IPS-15b (cell line): ENCODE measurements at regions not wholly inside any gene's neighbourhood (a gene's known extent, or its start where the extent isn't known, plus 50 kb on each side); places are given as distances from the start of the nearest gene placed in this dataset.

Experiments
- H3K27me3 ChIP-seq: one replicate; pipeline ENCODE4 v1.6.1; 2013; ENCODE audit warnings: low read length; ENCODE audit not compliant: control insufficient read depth, insufficient read depth
- H3K36me3 ChIP-seq: one replicate; pipeline ENCODE4 v1.6.1; 2013; ENCODE audit warnings: low read length; ENCODE audit not compliant: control insufficient read depth, insufficient read depth
- H3K4me1 ChIP-seq: one replicate; pipeline ENCODE4 v1.6.1; 2013; ENCODE audit warnings: mild to moderate bottlenecking, low read length; ENCODE audit not compliant: control insufficient read depth, insufficient read depth
- H3K4me3 ChIP-seq: one replicate; pipeline ENCODE4 v1.5.1; 2013; ENCODE audit warnings: low read depth, low read length
- H3K9ac ChIP-seq: one replicate; pipeline ENCODE4 v1.6.1; 2013; ENCODE audit warnings: low read depth, mild to moderate bottlenecking, low read length
- H3K9me3 ChIP-seq: one replicate; pipeline ENCODE4 v1.6.1; 2013; ENCODE audit warnings: mild to moderate bottlenecking, low read length; ENCODE audit not compliant: control insufficient read depth, insufficient read depth

DNA sequence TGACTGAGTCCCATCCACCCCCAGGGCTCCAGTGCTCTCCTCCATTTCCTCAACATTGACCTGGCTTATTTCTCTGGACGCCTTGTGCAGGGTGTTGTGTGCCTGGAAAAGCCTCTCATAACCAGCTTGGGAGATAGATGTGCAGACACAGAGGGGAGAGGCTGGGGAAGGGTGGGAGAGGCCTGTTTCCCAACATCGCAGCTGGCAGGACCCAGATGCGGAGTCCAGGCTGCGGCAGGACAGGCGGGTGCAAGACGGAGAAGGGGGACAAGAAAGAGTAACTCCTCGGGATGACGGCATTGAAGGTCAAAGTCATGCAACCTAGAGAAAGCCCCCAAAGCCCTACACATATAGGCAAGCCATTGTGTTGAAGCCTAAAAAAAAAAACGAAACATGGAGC, 54.1 kb upstream of the ANTXRL start:
- no peak overlapping the region for H3K4me3 ChIP-seq
- H3K36me3 ChIP-seq, result no peaks in the 10 kb centered on the region
- no peaks in the 10 kb centered on the region for H3K27me3 ChIP-seq
- no peaks in the 10 kb centered on the region for H3K9me3 ChIP-seq
- no peak overlapping the region for H3K9ac ChIP-seq
- H3K4me1 ChIP-seq, result peaks cover 13% of the 10 kb centered on the region

DNA sequence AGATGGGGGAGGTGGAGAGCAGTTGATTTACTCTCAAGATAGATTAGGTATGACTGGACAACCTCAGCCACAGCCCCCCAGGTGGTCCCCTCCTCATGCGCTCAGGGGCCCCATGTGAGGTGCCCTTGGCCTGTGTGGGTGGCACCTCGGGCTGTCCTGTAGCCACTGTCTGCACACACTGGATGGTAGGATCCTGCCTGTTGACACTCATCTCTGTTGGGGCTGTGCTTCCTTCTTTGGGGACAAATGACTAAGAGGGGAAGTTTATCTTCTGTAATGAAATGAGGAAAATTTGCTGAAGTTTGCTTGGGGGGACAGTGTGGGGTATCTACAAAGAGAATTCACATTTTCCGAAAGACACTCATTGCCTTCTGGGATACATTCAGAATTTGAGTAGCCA, 53.6 kb upstream of the ANTXRL start:
- peaks cover 8% of the 10 kb centered on the region for H3K4me1 ChIP-seq

DNA sequence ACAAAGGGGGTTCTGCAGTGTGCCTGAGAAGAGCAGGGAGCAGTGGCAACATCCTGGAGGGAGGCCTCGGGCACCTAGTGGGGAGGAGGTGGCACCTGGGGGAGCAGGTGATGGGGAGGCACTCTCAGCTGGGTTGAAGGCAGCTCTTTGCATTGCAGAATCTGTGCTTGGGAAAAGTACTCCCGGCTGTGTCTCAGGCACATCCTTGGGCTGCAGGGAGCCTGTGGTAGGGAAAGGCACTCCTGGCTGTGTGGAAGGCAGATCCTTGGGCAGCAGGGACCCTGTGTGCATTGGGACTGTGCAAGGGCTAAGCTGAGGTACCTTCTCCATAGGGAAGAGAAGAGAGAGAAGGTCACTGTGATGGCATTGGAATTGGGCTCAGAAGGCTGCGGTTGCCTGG, 52.8 kb upstream of the ANTXRL start:
- Histone ChIP-seq H3K27me3 (no peaks in the 10 kb centered on the region), H3K4me3 (no peak overlapping the region), H3K9me3 (no peaks in the 10 kb centered on the region), H3K9ac (no peak overlapping the region), H3K4me1 (peaks cover under 1% of the 10 kb centered on the region), H3K36me3 (no peaks in the 10 kb centered on the region)

More for the DNA sequence above, 53.6 kb upstream of the ANTXRL start:
- Histone ChIP-seq H3K27me3 (no peaks in the 10 kb centered on the region), H3K9ac (no peak overlapping the region), H3K4me3 (no peak overlapping the region), H3K36me3 (no peaks in the 10 kb centered on the region), H3K9me3 (no peaks in the 10 kb centered on the region)

DNA sequence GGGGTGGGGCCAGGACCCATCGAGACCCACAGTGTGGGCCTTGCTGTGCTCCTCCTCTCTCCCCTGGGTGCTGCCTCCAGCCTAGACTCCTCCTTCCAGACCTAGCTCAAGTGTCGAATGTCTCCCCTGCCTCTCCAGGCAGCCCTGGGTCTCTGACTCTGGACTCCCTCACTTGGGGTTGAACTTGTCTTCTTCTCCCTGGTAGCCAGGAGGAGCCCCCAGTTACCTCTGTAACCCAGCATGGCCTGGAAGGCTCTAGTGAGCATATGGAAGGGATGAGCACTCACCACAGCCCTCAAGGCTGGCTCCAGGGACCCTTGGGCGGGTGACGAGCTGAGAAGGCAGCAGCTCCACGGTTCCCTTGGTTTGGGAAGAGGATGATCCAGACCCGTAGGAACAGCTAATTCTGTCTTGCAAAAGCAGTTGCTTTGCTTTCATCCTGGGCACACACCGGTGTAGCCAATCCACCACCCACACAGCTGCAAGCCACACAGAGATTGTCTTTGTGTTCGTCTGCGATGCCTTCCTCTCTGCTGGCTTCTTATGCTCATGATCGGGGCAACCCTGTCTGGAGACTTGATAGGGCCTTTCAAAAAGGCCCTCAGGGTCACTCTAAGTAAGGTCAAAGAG, 52.3 kb upstream of the ANTXRL start:
- Histone ChIP-seq H3K36me3 (no peaks in the 10 kb centered on the region), H3K27me3 (no peaks in the 10 kb centered on the region), H3K4me1 (no peaks in the 10 kb centered on the region), H3K4me3 (no peak overlapping the region), H3K9ac (no peak overlapping the region), H3K9me3 (no peaks in the 10 kb centered on the region)

DNA sequence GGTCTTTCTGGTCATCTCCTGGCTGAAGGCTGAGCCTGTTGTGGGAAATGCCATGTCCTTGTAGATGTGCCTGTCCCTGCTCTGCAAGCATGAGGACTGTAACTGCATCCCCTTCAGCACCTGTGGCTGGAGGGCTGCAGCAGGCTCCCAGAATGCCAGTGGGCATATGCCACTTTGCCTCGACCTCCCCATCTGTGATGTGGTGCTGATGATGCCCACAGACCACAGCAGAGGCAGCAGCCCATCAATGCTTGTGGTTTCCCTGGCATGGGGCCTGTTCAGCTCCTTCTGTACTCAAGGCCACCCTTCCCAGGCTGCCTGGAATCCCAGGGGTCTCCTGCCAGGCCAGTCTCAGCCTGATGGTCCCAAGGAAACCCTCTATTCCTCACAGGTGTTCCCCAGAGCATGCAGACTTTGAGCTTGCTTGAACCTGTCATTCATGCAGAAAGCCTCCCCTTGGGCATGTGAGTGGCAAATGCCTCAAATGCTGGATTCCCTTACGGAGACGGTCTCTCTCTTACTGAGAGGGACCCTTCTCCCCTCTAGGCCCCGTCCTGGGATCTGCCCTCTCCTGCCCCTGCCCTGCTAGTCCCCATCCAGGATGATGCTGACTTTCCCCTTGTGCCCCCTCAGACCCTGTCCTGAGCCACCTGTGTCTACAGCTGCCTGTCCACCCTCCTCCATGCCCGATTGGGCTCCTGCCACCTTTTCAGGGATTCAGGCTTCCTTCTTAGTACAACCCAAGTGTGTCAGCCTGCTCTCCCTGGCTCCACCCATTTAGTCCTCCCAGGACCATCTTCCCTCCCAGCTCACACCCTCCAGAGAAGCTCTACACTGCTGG, 50.9 kb upstream of the ANTXRL start:
- H3K36me3 ChIP-seq, result no peaks in the 10 kb centered on the region
- no peaks in the 10 kb centered on the region for H3K4me1 ChIP-seq
- no peaks in the 10 kb centered on the region for H3K9me3 ChIP-seq
- no peaks in the 10 kb centered on the region for H3K27me3 ChIP-seq
- H3K4me3 ChIP-seq, result no peak overlapping the region
- H3K9ac ChIP-seq, result no peak overlapping the region

DNA sequence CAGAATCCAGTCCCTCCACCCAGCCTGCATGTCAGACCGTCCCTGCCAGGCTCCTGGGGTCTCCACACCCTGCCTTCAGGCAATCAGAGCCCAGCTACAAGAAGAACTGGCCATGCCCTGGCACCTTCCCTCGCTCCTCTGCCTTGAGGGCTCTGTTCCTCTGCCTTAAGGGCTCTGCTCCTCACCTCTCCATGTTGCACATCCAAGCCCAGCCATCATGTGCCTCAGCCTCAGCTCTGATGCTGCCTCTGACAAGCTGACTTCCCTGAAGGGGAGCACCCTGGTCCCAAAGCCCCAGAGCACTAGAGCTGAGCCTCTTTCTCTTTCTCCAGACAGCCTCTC, 50.3 kb upstream of the ANTXRL start:
- no peaks in the 10 kb centered on the region for H3K36me3 ChIP-seq
- no peaks in the 10 kb centered on the region for H3K9me3 ChIP-seq
- H3K9ac ChIP-seq, result no peak overlapping the region

DNA sequence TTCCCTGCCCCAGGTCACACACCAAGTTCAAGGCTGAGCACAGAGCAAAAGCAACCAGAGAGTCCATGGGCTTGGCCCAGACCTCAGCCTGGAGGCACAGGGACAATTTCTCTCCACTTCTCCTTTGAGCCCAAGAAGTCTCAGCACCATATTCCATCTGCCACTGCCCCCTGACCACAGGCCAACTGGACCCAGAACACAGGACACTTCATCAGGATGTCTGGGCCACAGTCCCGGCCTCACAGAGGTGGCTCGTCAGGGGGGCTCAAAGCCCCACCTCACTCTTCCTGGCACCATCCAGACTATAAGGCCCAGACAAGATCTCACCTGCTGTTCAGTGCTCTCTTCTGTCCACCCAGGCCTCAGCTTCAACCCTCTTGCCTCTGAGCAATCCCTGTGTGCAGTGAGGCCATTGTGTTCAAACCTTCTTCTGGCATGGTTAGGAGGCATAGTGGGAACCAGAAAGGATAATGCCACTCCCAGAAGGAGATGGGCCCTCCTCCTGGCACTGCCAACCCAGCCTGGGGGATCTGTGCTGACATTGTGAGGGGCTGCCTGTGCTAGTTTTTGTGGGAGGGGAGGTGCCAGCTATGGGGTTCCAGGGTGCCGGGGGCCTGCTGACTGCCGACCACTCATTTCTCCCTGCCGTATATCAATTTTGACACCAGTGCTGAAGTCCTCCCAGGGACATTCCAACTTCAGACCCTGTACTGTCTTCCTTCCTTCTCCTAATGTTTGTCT, 49.7 kb upstream of the ANTXRL start:
- Histone ChIP-seq H3K27me3 (no peaks in the 10 kb centered on the region), H3K36me3 (no peaks in the 10 kb centered on the region)

More for the DNA sequence above, 50.3 kb upstream of the ANTXRL start:
- H3K4me3 ChIP-seq, result no peak overlapping the region
- H3K27me3 ChIP-seq, result no peaks in the 10 kb centered on the region
- H3K4me1 ChIP-seq, result no peaks in the 10 kb centered on the region

More for the DNA sequence above, 49.7 kb upstream of the ANTXRL start:
- Histone ChIP-seq H3K9ac (no peak overlapping the region), H3K4me1 (no peaks in the 10 kb centered on the region), H3K9me3 (no peaks in the 10 kb centered on the region), H3K4me3 (no peak overlapping the region)
